H1 (cell line): ENCODE measurements at regions not wholly inside any gene's neighbourhood (a gene's known extent, or its start where the extent isn't known, plus 50 kb on each side); places are given as distances from the start of the nearest gene placed in this dataset.

Source experiments
- CTCF ChIA-PET: fragments of 300-600 bp; sonication (Branson Sonifier 250); formaldehyde crosslinking; loops from one replicate; lab custom pipeline; 2021; ENCODE audit not compliant: partially characterized antibody; lab: Charles Lee
- POLR2A ChIA-PET: fragments of 300-600 bp; sonication (Branson Sonifier 250); formaldehyde crosslinking; loops from one replicate; lab custom pipeline; 2021; ENCODE audit warnings: inconsistent platforms; ENCODE audit not compliant: partially characterized antibody; lab: Charles Lee
- DNase-seq, 2 experiments: peaks; one replicate each; pipeline versions ENCODE4 v3.0.0 to v3.0.0-alpha.2; 2010 to 2022; ENCODE audit warnings: low spot score in 2 of 2, low read depth in 1 of 2, mixed read lengths in 1 of 2
- FAIRE-seq: peaks from 2 replicates; lab custom pipeline; 2011; peaks lifted over from hg19 to GRCh38; lab: Jason Lieb, UNC
- H2AFZ ChIP-seq: 2 replicates; pipeline ENCODE4 v1.8.1; 2012; ENCODE audit warnings: low read length, inconsistent platforms
- H2AK5ac ChIP-seq: 2 replicates; pipeline ENCODE4 v1.6.1; 2013; ENCODE audit warnings: low read depth, low read length
- H2BK120ac ChIP-seq: replicated peaks from 2 replicates; pipeline ENCODE3; 2013; ENCODE audit warnings: low read depth, low read length, inconsistent platforms
- H2BK12ac ChIP-seq: 2 replicates; pipeline ENCODE4 v1.6.1; 2013; ENCODE audit warnings: low read depth, low read length
- H2BK15ac ChIP-seq: 2 replicates; pipeline ENCODE4 v1.6.1; 2013; ENCODE audit warnings: low read length
- H2BK20ac ChIP-seq: 2 replicates; pipeline ENCODE4 v1.6.1; 2013; ENCODE audit warnings: low read length
- H2BK5ac ChIP-seq: 2 replicates; pipeline ENCODE4 v1.6.1; 2013; ENCODE audit warnings: low read depth, low read length
- H3K14ac ChIP-seq: 2 replicates; pipeline ENCODE4 v1.6.1; 2013; ENCODE audit warnings: inconsistent platforms; ENCODE audit not compliant: insufficient read length
- H3K18ac ChIP-seq: 2 replicates; pipeline ENCODE4 v1.6.1; 2013; ENCODE audit warnings: low read length; ENCODE audit errors: extremely low read depth
- H3K23ac ChIP-seq: 2 replicates; pipeline ENCODE4 v1.6.1; 2013; ENCODE audit warnings: inconsistent platforms; ENCODE audit not compliant: insufficient read length
- H3K23me2 ChIP-seq: 2 replicates; pipeline ENCODE4 v1.6.1; 2013; ENCODE audit warnings: low read depth, low read length
- H3K27ac ChIP-seq: 2 replicates; pipeline ENCODE4 v1.6.1; 2011; ENCODE audit warnings: low read depth, low read length, inconsistent platforms
- H3K27me3 ChIP-seq, 4 experiments: replicated peaks in 1 of 4; 1 replicate in 1 of 4; 2 replicates in 3 of 4; pipeline versions ENCODE4 v1.6.1 to v1.8.1; 2011 to 2013; ENCODE audit warnings: low read length in 3 of 4, mild to moderate bottlenecking in 3 of 4, inconsistent platforms in 2 of 4, mixed read lengths in 2 of 4, moderate library complexity in 1 of 4; ENCODE audit not compliant: control insufficient read depth in 3 of 4, insufficient read depth in 3 of 4; ENCODE audit errors: extremely low read depth in 1 of 4
- H3K36me3 ChIP-seq, 4 experiments: 2 replicates each; pipeline versions ENCODE4 v1.6.1 to v1.8.1; 2011 to 2013; ENCODE audit warnings: mild to moderate bottlenecking in 4 of 4, low read length in 3 of 4, moderate library complexity in 2 of 4, control low read depth in 1 of 4, inconsistent platforms in 1 of 4; ENCODE audit not compliant: insufficient read depth in 4 of 4, control insufficient read depth in 2 of 4
- H3K4ac ChIP-seq: replicated peaks from 2 replicates; pipeline ENCODE3; 2013; ENCODE audit warnings: low read length, low read depth, mixed read lengths, inconsistent platforms; ENCODE audit not compliant: insufficient read length
- H3K4me1 ChIP-seq, 4 experiments: replicated peaks in 1 of 4; 1 replicate in 1 of 4; 2 replicates in 3 of 4; pipeline versions ENCODE4 v1.6.1 to v1.8.1; 2011 to 2013; ENCODE audit warnings: low read length in 3 of 4, inconsistent platforms in 2 of 4, mixed read lengths in 1 of 4; ENCODE audit not compliant: insufficient read depth in 4 of 4, control insufficient read depth in 3 of 4
- H3K4me2 ChIP-seq, 2 experiments: 2 replicates each; pipeline versions ENCODE4 v1.6.1 to v1.8.1; 2011 to 2013; ENCODE audit warnings: low read depth in 2 of 2, low read length in 2 of 2, control low read depth in 1 of 2, inconsistent platforms in 1 of 2, mild to moderate bottlenecking in 1 of 2; ENCODE audit not compliant: insufficient read depth in 1 of 2
- H3K4me3 ChIP-seq, 4 experiments: fragments of 200-600, 300-600 bp in 1 of 4; sonication (generic), shearing (Covaris generic), sonication (Bioruptor Twin) in 1 of 4; 2 replicates each; pipeline versions ENCODE4 v1.5.1 to v1.8.1; 2011 to 2016; ENCODE audit warnings: low read length in 4 of 4, low read depth in 3 of 4, control low read depth in 2 of 4, inconsistent platforms in 2 of 4, mild to moderate bottlenecking in 2 of 4, mixed read lengths in 1 of 4, moderate library complexity in 1 of 4; ENCODE audit not compliant: insufficient read depth in 2 of 4; ENCODE audit errors: extremely low read depth in 1 of 4
- H3K56ac ChIP-seq: replicated peaks from 2 replicates; pipeline ENCODE3; 2013; ENCODE audit warnings: low read depth, mild to moderate bottlenecking, mixed read lengths, low read length, inconsistent platforms; ENCODE audit not compliant: insufficient read length
- H3K79me1 ChIP-seq: 2 replicates; pipeline ENCODE4 v1.6.1; 2013; ENCODE audit warnings: low read depth, low read length, control low read depth
- H3K79me2 ChIP-seq, 2 experiments: 2 replicates each; pipeline versions ENCODE4 v1.6.1 to v1.8.1; 2012 to 2013; ENCODE audit warnings: low read length in 2 of 2, mild to moderate bottlenecking in 2 of 2, inconsistent platforms in 1 of 2; ENCODE audit not compliant: insufficient read depth in 2 of 2, control insufficient read depth in 1 of 2
- H3K9ac ChIP-seq, 4 experiments: replicated peaks in 1 of 4; 1 replicate in 1 of 4; 2 replicates in 3 of 4; pipeline versions ENCODE4 v1.6.1 to v1.8.1; 2011 to 2013; ENCODE audit warnings: low read depth in 3 of 4, low read length in 3 of 4, control low read depth in 2 of 4, mild to moderate bottlenecking in 2 of 4, moderate library complexity in 2 of 4, inconsistent platforms in 1 of 4; ENCODE audit errors: extremely low read depth in 1 of 4
- H3K9me3 ChIP-seq, 2 experiments: 2 replicates each; pipeline versions ENCODE4 v1.6.1 to v1.8.1; 2012 to 2013; ENCODE audit warnings: mild to moderate bottlenecking in 2 of 2, moderate library complexity in 2 of 2, control low read depth in 1 of 2, inconsistent platforms in 1 of 2, low read depth in 1 of 2, low read length in 1 of 2, mixed read lengths in 1 of 2; ENCODE audit not compliant: insufficient read depth in 2 of 2
- H4K20me1 ChIP-seq, 2 experiments: replicated peaks in 1 of 2; 2 replicates each; pipeline versions ENCODE3 to v1.8.1; 2011 to 2013; ENCODE audit warnings: inconsistent platforms in 2 of 2, low read length in 2 of 2, mild to moderate bottlenecking in 1 of 2; ENCODE audit not compliant: insufficient read depth in 2 of 2, control insufficient read depth in 1 of 2
- H4K5ac ChIP-seq: 2 replicates; pipeline ENCODE4 v1.6.1; 2013; ENCODE audit warnings: low read length, low read depth, mixed read lengths, inconsistent platforms; ENCODE audit not compliant: insufficient read length
- H4K8ac ChIP-seq: 2 replicates; pipeline ENCODE4 v1.8.0; 2013; ENCODE audit warnings: mild to moderate bottlenecking, moderate library complexity, low read length, inconsistent platforms; ENCODE audit not compliant: insufficient read depth; ENCODE audit errors: extremely low read depth
- H4K91ac ChIP-seq: replicated peaks from 2 replicates; pipeline ENCODE3; 2013; ENCODE audit warnings: low read length, mixed read lengths, inconsistent platforms; ENCODE audit not compliant: insufficient read length
- CEBPB ChIP-seq: IDR thresholded peaks from 2 replicates; pipeline ENCODE4 v1.6.1; 2012; ENCODE audit warnings: low read depth, low read length
- CREB1 ChIP-seq: IDR thresholded peaks from 2 replicates; pipeline ENCODE4 v1.6.1; 2012; ENCODE audit warnings: inconsistent platforms
- GABPA ChIP-seq: IDR thresholded peaks from 2 replicates; pipeline ENCODE4 v1.6.1; 2011; ENCODE audit warnings: mild to moderate bottlenecking, low read length, moderate library complexity, borderline replicate concordance; ENCODE audit not compliant: insufficient read depth
- HDAC6 ChIP-seq: IDR thresholded peaks from one replicate; pipeline ENCODE4 v1.7.1; 2012; ENCODE audit warnings: low read depth, mild to moderate bottlenecking, inconsistent platforms, low read length, moderate library complexity
- JUN ChIP-seq: IDR thresholded peaks from 2 replicates; pipeline ENCODE4 v1.6.1; 2011; ENCODE audit warnings: low read depth, mild to moderate bottlenecking, improper control_type of control experiment, low read length
- NANOG ChIP-seq: IDR thresholded peaks from 2 replicates; pipeline ENCODE4 v1.6.1; 2011; ENCODE audit warnings: low read length, low read depth, mild to moderate bottlenecking, inconsistent platforms; ENCODE audit not compliant: insufficient read depth, poor library complexity, severe bottlenecking
- POLR2AphosphoS5 ChIP-seq: IDR thresholded peaks from 2 replicates; pipeline ENCODE4 v1.6.1; 2011; ENCODE audit warnings: low read depth, low read length
- SIX5 ChIP-seq: IDR thresholded peaks from 2 replicates; pipeline ENCODE4 v1.6.1; 2011; ENCODE audit warnings: mild to moderate bottlenecking, low read depth, low read length
- SP2 ChIP-seq: IDR thresholded peaks from 2 replicates; pipeline ENCODE4 v1.6.1; 2012; ENCODE audit warnings: mild to moderate bottlenecking, low read length, inconsistent platforms
- WGBS, 2 experiments: shearing (Covaris generic) in 1 of 2; methylation state at CpG; one replicate each; pipeline versions ENCODE4 v1.1.6 to v1.1.7; 2013 to 2015; ENCODE audit warnings: low lambda C conversion rate in 2 of 2, mixed read lengths in 2 of 2, inconsistent platforms in 1 of 2, low coverage in 1 of 2, missing lambda C conversion rate in 1 of 2; ENCODE audit not compliant: insufficient replicate concordance in 2 of 2, insufficient coverage in 1 of 2, insufficient read length in 1 of 2; ENCODE audit errors: extremely low coverage in 1 of 2, missing lambda C conversion rate in 1 of 2; 5-methylcytosine and 5-hydroxymethylcytosine counted together
- TF ChIP-seq, protein P1 (sequence below): IDR thresholded peaks from 2 replicates; pipeline ENCODE4 v1.6.1; 2012; ENCODE audit warnings: low read length, inconsistent platforms

DNA sequence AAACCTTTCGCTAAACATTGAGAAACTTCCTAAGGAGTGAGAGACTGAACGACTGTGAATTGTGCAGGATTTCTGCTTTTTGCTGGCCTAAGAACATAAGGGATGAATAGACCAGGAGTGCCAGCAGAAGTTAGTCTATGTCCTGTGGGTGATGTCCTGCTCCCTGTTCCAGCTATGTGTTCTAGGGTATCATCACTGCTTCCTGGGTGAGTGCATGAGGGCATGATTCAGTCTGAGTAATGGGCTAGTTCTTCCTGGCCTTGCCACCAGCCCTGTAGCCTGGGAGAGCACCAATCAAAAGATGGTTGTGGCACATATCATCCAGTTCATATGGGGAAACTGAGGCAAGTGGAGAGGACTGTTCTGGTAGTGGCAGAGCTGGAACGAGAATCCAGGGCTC, 153.9 kb upstream of the TPM1 start:
- Histone ChIP-seq H3K27ac (no peak overlapping the region), H3K14ac (no peak overlapping the region), H3K18ac (no peak overlapping the region), H3K4ac (no peak overlapping the region), H3K27me3 (no peaks in the 10 kb centered on the region), H2BK5ac (no peak overlapping the region), H3K23ac (no peak overlapping the region), H3K4me2 (no peak overlapping the region), H3K36me3 (no peaks in the 10 kb centered on the region), H4K91ac (no peak overlapping the region), H3K79me2 (no peaks in the 10 kb centered on the region), H3K9me3 (no peaks in the 10 kb centered on the region), H2AK5ac (no peak overlapping the region), H3K23me2 (no peaks in the 10 kb centered on the region), H3K4me3 (no peak overlapping the region), H2AFZ (no peak overlapping the region), H3K4me1 (peaks cover 2 to 22% (median 8%) of the 10 kb centered on the region in 4 experiments), H4K5ac (no peak overlapping the region), H2BK20ac (no peak overlapping the region), H2BK120ac (no peak overlapping the region), H3K56ac (no peak overlapping the region), H2BK15ac (no peak overlapping the region), H4K20me1 (no peaks in the 10 kb centered on the region), H3K9ac (no peak overlapping the region; a peak in 2 of 7 replicates), H3K79me1 (no peaks in the 10 kb centered on the region), H4K8ac (no peak overlapping the region), H2BK12ac (no peak overlapping the region)
- DNase-seq (no peak), FAIRE-seq (no peak)
- POLR2A ChIA-PET: interaction anchor here (3.6 kb wide), 1 partner anchor 158 kb away, joined by 14 read pairs; no protein-coding TSS in a partner anchor
- no peak for TF ChIP-seq NANOG
- TF ChIP-seq, protein P1, sequence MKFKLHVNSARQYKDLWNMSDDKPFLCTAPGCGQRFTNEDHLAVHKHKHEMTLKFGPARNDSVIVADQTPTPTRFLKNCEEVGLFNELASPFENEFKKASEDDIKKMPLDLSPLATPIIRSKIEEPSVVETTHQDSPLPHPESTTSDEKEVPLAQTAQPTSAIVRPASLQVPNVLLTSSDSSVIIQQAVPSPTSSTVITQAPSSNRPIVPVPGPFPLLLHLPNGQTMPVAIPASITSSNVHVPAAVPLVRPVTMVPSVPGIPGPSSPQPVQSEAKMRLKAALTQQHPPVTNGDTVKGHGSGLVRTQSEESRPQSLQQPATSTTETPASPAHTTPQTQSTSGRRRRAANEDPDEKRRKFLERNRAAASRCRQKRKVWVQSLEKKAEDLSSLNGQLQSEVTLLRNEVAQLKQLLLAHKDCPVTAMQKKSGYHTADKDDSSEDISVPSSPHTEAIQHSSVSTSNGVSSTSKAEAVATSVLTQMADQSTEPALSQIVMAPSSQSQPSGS: no peak
- TF ChIP-seq CEBPB: no peak
- no peak for TF ChIP-seq POLR2AphosphoS5
- TF ChIP-seq CREB1: no peak
- no peak for TF ChIP-seq JUN
- TF ChIP-seq SIX5: no peak
- TF ChIP-seq GABPA: no peak
- no peak for TF ChIP-seq SP2
- no peak for TF ChIP-seq HDAC6
- CTCF ChIA-PET: no interaction called here
- 86% methylated on average over 3 of the region's 3 CpGs; no CpG with 5 or more reads in 1 of the 2 experiments for WGBS, 2 experiments
